ENCODE measurements at regions not wholly inside any gene's neighbourhood (a gene's known extent, or its start where the extent isn't known, plus 50 kb on each side); places are given as distances from the start of the nearest gene placed in this dataset.

DNA sequence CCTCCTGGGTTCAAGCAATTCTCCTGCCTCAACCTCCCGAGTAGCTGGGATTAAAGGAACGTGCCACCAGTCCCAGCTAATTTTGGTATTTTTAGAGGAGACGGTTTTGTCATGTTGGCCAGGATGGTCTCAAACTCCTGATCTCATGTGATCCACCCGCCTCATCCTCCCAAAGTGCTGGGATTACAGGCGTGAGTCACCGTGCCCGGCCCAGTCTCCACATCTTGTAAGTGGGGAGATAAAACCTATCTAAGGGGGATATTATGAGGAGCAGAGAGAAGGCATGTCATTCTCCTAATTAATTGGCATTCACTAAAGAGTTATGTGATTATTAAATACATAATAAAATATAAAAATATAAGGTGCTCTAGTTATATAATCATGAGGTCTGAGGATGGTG, 94.1 kb upstream of the BOD1 start:
- TF ChIP-seq, protein P1, sequence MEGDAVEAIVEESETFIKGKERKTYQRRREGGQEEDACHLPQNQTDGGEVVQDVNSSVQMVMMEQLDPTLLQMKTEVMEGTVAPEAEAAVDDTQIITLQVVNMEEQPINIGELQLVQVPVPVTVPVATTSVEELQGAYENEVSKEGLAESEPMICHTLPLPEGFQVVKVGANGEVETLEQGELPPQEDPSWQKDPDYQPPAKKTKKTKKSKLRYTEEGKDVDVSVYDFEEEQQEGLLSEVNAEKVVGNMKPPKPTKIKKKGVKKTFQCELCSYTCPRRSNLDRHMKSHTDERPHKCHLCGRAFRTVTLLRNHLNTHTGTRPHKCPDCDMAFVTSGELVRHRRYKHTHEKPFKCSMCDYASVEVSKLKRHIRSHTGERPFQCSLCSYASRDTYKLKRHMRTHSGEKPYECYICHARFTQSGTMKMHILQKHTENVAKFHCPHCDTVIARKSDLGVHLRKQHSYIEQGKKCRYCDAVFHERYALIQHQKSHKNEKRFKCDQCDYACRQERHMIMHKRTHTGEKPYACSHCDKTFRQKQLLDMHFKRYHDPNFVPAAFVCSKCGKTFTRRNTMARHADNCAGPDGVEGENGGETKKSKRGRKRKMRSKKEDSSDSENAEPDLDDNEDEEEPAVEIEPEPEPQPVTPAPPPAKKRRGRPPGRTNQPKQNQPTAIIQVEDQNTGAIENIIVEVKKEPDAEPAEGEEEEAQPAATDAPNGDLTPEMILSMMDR (IDR thresholded peaks at IDR 0.05; ENCODE audit: poor library complexity) = no peak
- TF ChIP-seq EZH2 (IDR thresholded peaks at IDR 0.05; ENCODE audit: borderline replicate concordance) = no peak
- no peak for TF ChIP-seq EZH2phosphoT487 (IDR thresholded peaks at IDR 0.05; ENCODE audit: low read depth, severe bottlenecking, unreplicated experiment)

All from hepatocyte (in vitro differentiated cells).